GM19463 (cell line): ENCODE measurements at regions not wholly inside any gene's neighbourhood (a gene's known extent, or its start where the extent isn't known, plus 50 kb on each side); places are given as distances from the start of the nearest gene placed in this dataset.
"Not testable (repeated sequence)": the region's sequence is repeated elsewhere in the genome, so short reads cannot be mapped to it uniquely, and the experiment has no call there.

ENCODE experiments used
- ATAC-seq: cut with Tn5 transposase; IDR thresholded peaks from one replicate; pipeline ENCODE4 v1.9.1; 2021; ENCODE audit warnings: mild to moderate bottlenecking, moderate library complexity; ENCODE audit not compliant: unreplicated experiment

DNA sequence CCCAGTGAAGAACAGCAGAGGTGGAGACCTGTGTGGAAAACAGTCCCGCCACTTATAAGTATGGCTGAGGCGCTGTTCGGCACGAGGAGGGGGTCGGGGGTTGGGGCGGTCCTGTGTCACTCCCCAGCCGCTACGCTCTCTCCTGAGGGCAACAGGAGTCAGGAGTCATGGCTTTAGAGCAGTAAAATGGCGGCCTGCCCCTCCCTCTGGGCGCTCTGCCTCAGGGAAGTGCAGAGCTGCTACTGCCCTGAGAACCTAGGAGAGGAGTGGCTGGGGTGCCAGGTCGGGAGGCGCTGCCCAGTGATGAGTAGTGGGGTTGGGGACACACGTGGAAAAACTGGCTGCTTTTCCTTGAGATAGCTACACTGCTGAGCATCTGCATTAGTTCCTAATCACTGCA is 551.2 kb upstream of the AMOT start:
- ATAC-seq, result no peak

DNA sequence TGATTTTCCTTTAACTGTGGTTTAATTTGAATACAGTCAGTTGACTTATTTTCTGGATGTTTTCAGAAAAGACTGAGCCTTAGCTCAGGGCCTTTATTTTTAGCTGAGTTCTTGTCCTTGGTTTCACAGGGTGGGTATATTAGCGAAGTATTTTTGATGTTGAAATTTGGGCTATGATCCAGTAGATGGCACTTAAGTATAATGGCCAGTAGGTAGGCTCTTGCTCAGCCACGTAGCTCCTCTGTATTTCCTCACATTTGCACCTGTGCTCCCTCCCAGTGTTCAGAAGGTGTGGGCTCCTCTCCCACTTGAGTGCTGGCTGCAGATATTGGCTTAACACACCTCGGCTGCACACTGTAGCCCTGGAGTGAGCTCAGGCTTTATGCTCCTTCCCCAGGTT is 549.9 kb upstream of the AMOT start:
- no peak for ATAC-seq

DNA sequence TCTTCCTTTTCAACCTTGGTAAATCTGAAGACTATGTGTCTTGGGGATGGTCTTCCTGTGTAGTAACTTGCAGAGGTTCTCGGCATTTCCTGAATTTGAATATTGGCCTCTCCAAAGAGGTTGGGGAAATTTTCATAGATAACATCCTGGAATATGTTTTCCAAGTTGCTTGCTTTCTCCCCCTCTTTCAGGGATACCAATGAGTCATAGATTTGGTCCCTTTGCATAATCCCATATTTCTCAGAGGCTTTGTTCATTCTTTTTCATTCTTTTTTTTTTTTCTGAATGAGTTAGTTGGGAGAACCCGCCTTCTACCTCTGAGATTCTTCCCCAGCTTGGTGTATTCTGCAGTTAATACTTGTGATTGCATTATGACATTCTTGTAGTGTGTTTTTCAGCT is 549.2 kb upstream of the AMOT start:
- no peak for ATAC-seq

DNA sequence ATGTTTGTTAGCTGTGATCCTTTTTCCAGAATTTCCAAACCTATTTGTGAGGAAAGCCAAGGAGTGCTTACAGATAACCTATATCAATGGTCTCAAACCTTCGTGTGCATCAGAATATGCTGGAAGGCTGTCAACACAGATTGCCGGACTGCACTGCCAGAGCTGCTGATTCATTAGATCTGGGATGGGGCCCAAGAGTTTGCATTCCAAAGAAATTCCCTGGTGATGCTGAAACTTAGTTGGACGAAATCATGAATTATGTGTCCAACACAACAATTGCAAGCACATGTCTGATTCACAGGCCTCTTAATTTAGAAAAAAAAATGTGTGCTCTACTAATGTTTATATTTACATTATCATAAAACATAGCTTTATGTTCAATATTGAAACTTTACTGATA is 544.0 kb upstream of the AMOT start:
- no peak for ATAC-seq

DNA sequence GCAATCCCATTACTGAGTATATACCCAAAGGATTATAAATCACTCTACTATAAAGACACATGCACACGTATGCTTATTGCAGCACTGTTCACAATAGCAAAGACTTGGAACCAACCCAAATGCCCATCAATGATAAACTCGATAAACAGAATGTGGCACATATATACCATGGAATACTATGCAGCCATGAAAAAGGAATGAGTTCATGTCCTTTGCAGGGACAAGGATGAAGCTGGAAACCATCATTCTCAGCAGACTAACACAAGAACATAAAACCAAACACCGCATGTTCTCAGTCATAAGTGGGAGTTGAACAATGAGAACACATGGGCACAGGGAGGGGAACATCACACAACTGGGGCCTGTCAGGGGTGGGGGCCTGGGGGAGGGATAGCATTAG is 532.8 kb upstream of the AMOT start:
- not testable (repeated sequence) for ATAC-seq

DNA sequence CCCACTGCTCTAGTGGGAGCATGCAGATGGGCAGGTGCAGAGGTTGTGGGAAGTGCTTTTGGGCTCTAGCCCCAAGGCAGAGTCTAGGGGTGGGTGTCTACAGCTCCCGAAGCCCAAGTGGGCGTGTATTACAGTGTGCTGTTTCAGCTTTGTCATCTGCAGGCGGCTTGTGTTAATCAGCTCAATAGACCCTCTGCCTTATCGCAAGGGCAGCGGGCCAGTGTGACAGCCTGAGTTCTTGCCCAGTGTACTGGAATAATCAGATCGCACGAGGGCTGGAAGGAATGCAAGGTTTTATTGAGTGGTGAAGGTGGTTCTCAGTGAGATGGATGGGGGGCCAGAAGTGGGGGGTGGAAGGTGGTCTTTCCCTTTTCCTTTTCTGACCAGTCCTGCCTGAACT is 529.4 kb upstream of the AMOT start:
- no peak for ATAC-seq

DNA sequence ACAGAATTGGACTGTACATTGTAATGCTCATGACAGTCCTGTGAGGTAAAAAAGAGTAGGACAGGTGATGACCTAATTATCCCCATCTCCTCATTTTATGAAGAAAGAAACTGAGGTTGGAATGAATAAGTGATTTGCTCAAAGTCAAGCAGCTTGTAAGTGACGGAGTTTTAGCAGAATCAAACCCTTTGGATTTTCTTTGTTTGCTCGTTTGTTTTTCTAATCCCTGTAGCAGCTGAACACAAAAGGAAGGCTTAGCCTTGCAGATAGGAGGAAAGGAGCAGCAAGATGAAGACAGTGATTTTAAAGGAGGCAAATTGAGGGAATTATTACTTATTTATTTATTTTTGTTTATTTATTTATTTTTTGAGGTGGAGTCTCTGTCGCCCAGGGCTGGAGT is 528.4 kb upstream of the AMOT start:
- no peak for ATAC-seq

DNA sequence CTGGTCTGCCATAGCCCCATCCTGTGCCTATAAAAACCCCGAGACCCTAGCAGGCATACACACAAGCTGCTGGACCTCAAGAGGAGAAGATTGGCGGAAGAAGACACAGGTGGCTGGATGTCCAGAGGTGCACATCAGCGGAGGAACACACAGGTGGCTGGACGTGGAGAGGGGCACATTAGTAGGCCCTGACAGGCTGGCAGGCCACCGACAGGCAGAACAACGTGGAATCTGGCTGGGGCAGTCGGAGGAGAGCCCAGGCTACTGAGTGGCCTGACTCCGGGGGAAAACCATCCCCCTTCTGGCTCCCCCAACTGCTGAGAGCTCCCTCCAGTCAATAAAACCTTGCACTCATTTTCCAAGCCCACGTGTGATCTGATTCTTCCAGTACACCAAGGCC is 512.5 kb upstream of the AMOT start:
- no peak for ATAC-seq

DNA sequence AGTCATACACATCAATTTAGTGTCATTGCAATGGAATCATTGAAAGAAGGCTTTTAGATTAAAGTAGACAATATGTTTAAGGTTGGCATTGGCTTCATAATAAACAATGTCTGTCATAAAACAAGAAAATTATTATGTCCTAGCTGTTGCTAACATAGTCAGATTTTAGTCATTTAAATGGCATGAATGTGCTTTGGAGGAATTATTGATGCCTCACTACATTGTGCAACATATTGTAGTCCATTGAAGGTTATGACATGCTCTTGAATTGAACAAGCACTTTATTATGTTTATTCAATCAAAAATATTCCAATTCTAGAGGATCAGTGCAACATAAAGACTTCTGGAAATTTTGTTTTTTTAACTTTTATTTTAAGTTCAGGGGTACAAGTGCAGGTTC is 489.8 kb upstream of the AMOT start:
- no peak for ATAC-seq

DNA sequence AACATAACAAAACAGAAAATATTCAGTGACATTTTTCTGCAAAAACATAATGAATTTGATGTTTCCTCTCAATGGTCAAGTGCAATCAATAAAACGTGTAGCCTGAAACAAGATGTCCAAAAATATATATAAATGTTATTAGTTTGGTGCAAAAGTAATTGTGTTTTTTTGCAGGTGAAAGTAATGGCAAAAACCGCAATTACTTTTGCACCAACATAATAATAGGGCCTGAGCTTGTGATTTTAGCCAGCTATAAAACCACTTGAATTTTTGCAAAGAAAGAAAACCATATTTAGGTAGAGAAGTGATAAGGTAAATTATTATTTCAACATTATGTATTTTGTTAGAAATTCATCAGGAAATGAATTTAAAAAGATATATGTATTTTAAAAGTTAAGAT is 475.3 kb upstream of the AMOT start:
- ATAC-seq, result no peak

DNA sequence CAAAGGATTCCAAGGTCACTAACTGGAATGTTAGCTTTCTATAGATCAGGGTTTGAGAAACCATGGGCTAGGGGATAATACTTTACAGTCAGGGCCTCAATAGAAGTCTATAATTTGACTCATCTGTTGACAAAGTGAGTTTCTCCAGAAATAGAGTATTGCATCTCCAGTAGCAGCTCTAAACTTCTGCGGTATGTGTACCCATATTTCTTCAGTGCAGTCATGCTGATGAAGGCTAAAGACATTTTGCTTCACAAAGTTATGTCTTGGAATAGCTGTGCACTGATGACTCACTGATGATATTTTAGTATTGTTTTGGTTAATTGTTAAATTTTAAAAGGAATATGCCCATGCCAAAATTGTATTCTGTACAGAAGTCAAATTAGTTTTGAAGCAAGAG is 464.9 kb upstream of the AMOT start:
- ATAC-seq, result no peak

DNA sequence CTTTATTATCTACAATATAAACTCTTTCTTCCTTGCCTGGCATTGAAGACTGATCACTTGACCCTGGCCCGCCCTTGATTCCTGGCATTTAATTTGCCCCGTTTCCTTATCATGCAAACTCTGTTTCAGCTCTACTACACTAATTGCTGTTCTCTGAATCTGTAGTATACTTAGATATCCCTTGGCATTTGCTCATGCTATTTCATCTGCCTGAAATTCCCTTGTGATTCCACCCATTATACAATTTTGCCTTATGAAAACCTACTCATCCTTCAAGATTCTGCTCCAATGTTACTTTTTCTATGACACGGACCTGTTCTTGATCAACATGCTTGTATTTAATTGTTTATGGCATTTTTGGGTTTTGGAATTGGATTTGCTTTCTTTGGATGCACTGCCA is 459.9 kb upstream of the AMOT start:
- ATAC-seq, result no peak

DNA sequence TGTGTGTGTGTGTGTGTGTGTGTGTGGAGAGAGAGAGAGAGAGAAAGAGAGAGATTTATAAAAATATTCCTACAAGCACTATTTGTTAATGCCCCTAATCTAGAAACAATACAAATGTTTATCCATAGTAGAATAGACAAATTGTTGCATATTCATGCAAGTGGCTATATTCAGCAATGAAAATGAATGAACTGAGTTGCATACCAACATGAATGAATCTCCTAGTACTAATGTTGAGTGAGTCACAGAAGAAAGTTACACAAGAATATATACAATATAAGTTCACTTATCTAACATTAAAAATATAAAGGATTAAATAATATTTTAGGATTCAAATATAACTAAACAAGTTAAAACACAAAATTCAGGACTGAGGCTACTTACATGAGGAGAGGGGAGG is 456.8 kb upstream of the AMOT start:
- ATAC-seq, result no peak

DNA sequence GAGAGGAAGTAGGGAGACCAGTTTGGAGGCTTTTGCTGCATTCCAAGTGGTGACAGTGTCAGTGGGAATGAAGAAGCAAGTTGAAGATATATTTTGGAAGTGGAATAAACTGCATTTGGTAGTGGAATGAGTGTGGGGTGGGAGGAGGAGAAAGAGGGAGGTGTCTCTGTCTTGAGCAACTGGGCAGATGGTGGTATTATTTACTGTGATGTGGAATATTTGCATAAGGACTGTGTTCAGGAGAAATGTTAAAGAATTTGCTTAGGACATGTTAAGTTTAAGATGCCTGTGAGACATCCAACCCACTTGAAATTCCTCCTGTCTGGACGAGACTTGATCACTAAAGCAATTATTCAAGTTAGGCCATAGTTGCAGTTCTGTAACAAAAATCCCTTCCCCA is 448.9 kb upstream of the AMOT start:
- no peak for ATAC-seq

DNA sequence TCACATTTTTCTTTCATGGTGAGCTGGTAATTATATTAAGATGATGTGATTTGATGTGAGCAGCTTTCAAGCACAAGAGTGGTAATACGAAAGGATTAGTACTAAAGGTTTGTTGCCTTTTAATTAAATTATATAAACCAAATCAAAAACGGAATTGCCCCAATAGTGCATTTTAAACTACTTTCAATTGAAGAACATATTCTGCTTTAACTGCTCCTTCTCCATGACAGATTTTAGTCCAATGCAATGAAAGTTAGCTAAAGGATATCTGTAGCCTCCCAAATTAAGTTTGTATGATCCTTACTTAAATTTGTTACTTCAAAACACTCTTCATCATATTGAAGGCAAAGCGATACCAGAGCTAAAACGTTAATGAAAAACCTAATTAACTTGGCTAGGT is 447.1 kb upstream of the AMOT start:
- no peak for ATAC-seq

DNA sequence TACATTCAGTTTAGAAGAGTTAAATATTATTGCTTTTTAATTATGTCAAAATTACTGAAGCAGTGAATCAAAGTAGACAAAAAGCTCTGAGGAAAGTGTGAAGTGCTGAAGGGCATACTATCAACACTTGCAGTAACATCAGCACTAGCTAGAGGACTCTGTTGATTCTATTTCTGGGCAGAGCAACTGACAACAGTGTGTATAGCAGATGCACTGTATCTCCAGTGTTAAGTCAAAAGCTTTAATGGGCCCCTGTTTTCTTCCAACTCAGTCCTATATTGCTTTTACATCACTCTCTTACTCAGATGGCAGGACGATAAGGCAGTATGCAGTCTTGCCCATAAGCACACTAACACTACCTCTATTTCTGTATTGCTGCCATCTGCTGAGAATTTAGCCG is 435.2 kb upstream of the AMOT start:
- no peak for ATAC-seq

DNA sequence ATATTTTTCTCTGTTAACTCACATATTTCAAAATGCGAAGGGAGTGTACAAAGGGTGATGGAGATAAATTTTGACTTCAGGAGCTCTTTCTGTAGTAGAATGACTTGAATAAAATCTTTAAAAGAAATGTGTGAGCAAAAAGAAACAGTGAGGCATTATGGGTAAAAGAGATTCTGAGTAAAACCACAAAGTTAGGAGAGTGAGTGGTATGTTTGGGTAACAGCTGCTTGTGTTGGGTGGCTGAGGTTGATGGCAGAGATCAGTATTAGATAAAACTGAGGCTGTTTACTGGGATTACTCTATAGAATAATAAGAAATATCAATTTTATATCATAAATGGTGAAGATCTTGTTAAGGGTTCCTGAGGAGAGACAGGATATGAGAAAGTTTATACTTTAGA is 434.2 kb upstream of the AMOT start:
- ATAC-seq, result no peak

DNA sequence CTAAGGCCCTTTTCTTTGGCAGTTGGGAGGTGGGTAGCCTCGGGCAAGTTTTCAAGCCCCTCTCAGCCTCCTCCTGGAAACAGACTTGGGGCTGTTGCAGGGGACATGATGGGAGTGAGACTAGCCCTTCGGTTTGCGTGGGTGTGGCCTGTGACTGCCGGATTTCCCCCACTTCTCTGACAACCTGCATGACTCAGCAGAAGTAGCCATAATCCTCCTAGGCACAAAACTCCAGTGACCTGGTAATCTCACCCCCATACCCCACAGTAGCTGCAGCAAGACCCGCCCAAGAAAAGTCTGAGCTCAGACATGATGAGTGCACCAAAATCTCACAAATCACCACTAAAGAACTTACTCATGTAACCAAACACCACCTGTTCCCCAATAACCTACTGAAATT is 433.7 kb upstream of the AMOT start:
- no peak for ATAC-seq

DNA sequence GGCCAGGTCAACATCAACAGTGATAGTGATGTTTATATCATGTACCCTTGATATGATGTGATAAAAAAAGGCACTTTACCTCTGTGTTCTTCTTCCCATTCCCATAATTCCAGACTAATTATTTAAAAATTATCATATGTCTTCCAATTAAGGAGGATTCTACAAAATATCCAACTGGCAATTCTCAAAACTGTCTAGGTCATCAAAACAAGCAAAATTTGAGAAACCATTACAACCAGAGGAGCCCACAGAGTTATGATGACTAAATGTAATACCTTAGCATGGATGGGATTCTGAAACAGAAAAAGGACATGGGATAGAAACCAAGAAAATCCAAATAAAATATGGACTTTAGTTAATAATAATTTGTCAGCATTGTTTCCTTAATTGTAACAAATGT is 428.6 kb upstream of the AMOT start:
- ATAC-seq, result no peak

DNA sequence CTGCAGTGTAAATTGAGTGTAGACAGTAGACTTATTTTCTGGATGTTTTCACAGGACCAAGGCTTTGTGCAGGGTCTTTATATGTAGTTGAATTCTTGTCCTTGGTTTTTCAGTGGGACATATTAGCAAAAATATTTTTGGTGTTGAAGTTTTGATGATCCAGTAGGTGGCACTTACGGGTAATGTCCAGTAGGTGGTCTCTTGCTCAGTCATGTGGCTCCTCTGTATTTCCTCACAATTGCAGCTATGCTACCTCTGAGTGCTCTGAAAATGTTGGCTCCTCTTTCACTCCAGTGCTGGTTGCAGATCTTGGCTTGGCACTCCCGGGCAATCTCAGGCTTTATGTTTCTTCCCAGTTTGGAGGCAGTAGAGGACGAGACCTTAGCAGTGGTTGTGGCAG is 419.8 kb upstream of the AMOT start:
- ATAC-seq, result no peak

DNA sequence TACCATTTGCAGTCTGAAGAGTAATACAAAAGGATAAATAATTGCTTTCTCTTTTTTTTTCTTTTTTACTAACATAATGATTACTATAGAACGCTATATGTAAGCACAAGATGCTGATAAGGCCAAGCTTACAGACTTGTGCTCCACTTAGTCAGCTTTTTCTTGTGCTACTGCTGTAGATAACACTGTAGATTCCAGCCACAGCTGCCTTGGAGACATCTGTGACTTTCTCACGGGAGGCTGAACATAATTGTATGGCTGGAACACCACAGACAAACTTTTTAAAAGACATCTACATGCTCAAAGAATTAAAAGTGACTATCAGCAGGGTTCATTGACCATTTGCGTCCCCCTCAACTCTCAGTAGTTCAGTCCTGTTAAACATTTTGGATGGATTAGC is 381.7 kb upstream of the AMOT start:
- ATAC-seq, result no peak

DNA sequence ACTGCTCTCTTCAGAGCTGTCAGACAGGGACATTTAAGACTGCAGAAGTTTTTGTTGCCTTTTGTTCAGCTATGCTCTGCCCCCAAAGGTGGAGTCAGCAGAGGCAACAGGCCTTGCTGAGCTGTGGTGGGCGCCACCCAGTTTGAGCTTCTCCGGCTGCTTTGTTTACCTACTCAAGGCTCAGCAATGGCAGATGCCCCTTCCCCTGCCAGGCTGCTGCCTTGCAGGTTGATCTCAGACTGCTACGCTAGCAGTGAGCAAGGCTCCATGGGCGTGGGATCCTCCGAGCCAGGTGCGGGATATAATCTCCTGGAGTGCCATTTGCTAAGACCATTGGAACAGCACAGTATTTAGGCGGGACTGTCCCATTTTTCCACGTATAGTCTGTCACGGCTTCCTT is 371.4 kb upstream of the AMOT start:
- ATAC-seq, result no peak

DNA sequence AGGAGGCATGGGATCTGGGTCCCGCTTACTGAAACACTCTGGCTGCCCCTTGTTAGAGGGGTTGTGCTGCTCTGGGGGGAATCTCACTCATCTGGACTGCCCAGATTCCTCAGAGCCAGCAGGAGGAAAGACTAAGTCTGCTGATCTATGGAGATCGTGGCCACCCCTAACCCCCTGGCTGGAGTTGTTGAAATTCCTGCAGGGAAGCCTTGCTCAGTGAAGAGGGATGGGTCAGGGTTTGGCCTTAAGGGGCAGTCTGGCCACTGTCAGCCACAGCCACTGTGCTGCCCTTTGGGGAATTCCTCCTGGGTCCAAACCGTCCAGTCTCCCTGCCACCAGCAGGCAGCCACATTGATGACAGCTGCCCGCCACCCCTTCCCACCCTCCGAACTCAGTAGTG is 362.0 kb upstream of the AMOT start:
- no peak for ATAC-seq

DNA sequence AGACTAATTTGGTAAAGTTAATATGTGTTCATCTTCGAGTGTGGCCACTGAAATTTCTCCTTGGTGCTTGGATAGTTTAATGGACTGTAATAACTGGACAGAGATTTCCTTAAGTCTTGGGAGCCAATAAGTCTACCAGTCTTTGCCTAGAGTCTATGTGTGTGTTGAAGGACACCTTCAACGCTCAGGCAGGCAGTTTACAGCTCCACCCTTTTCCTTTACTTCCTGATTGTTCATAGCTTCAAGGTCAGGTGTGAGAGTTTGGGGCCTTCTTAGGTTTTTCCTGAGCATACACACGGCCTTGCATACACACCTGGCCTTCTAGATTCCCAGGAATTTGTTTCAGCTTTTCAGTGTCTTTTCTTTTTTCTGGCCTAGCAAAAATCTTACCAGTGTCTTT is 355.3 kb upstream of the AMOT start:
- no peak for ATAC-seq
